Panc1 (cell line): ENCODE measurements at regions not wholly inside any gene's neighbourhood (a gene's known extent, or its start where the extent isn't known, plus 50 kb on each side); places are given as distances from the start of the nearest gene placed in this dataset.

Source experiments
- ATAC-seq: fragments of 200-7000 bp; cut with Tn5 transposase; 2 replicates; pipeline ENCODE4 v1.9.1; 2020; ENCODE audit warnings: mild to moderate bottlenecking, moderate library complexity
- BruUV-seq: library from RNA; stranded (reverse); fragments of 400-500 nt; replicated peaks from 2 replicates; lab custom pipeline; 2021; lab: Mats Ljungman, UMichigan
- CTCF ChIA-PET: fragments of 300-600 bp; sonication (Branson Sonifier 250); formaldehyde crosslinking; loops from one replicate; lab custom pipeline; 2022; ENCODE audit warnings: antibody characterized with exemption; lab: Charles Lee
- POLR2A ChIA-PET: fragments of 300-600 bp; sonication (Branson Sonifier 250); formaldehyde crosslinking; loops from one replicate; lab custom pipeline; 2022; ENCODE audit warnings: antibody characterized with exemption; lab: Charles Lee
- DNase-seq: peaks from one replicate; pipeline ENCODE4 v3.0.0-alpha.2; 2010; ENCODE audit warnings: low read depth, low spot score
- H3K27ac ChIP-seq: 2 replicates; pipeline ENCODE4 v1.5.1; 2011; ENCODE audit warnings: mild to moderate bottlenecking, low read length, inconsistent platforms
- H3K27me3 ChIP-seq: fragments of 200-500 bp; sonication (Bioruptor generic); 2 replicates; pipeline ENCODE4 v1.6.0; 2014; ENCODE audit warnings: low read length, inconsistent platforms; ENCODE audit not compliant: control insufficient read depth, insufficient read depth
- H3K36me3 ChIP-seq: fragments of 200-500 bp; sonication (Bioruptor generic); 2 replicates; pipeline ENCODE4 v1.5.1; 2014; ENCODE audit warnings: inconsistent platforms, mild to moderate bottlenecking, low read length, moderate library complexity; ENCODE audit not compliant: control insufficient read depth, insufficient read depth
- H3K4me1 ChIP-seq: 2 replicates; pipeline ENCODE4 v1.5.1; 2011; ENCODE audit warnings: inconsistent platforms, mild to moderate bottlenecking, low read length, moderate library complexity; ENCODE audit not compliant: control insufficient read depth, insufficient read depth
- H3K4me3 ChIP-seq, 2 experiments: 2 replicates each; pipeline ENCODE4 v1.5.1; 2011 to 2012; ENCODE audit warnings: low read depth in 2 of 2, low read length in 2 of 2, mild to moderate bottlenecking in 2 of 2, inconsistent platforms in 1 of 2, moderate library complexity in 1 of 2
- H3K9me3 ChIP-seq: fragments of 200-500 bp; sonication (Bioruptor generic); 2 replicates; pipeline ENCODE4 v1.5.1; 2014; ENCODE audit warnings: low read depth, mild to moderate bottlenecking, inconsistent platforms, low read length, moderate library complexity; ENCODE audit not compliant: control insufficient read depth, insufficient read depth
- CTCF ChIP-seq: fragments of 450-650 bp; IDR thresholded peaks from 2 replicates; pipeline ENCODE4 v1.5.1; 2017; ENCODE audit warnings: mild to moderate bottlenecking
- POLR2AphosphoS5 ChIP-seq: IDR thresholded peaks from 2 replicates; pipeline ENCODE4 v1.6.1; 2012; ENCODE audit warnings: mild to moderate bottlenecking, low read depth, low read length, moderate library complexity
- REST ChIP-seq, 2 experiments: IDR thresholded peaks; 2 replicates each; pipeline ENCODE4 v1.6.1; 2011 to 2012; ENCODE audit warnings: low read depth in 2 of 2, control low read depth in 1 of 2, low read length in 1 of 2, mild to moderate bottlenecking in 1 of 2, moderate library complexity in 1 of 2; ENCODE audit not compliant: insufficient read depth in 1 of 2
- SIN3A ChIP-seq: IDR thresholded peaks from 2 replicates; pipeline ENCODE4 v1.6.1; 2012; ENCODE audit warnings: low read depth, mild to moderate bottlenecking, low read length, moderate library complexity, borderline replicate concordance; ENCODE audit not compliant: insufficient read depth
- TCF7L2 ChIP-seq: IDR thresholded peaks from 2 replicates; pipeline ENCODE4 v1.6.1; 2011; ENCODE audit warnings: mild to moderate bottlenecking, low read depth, low read length, inconsistent platforms
- in situ Hi-C: cut with HindIII; loops from 2 replicates; pipeline ENCODE4 v1.10.0; 2016; ENCODE audit warnings: low sequenced_read_pairs, low pct_unique_long_range_greater_than_20kb
- intact Hi-C: fragments of 100-400 bp; cut with micrococcal nuclease; formaldehyde crosslinking; loops from one replicate; pipeline ENCODE4 v1.10.0; 2022; ENCODE audit not compliant: unreplicated experiment

GRCh38 chr13:59086147-59086546 is 1077.6 kb downstream of the DIAPH3 start:
- no peaks in the 10 kb centered on the region for H3K36me3 ChIP-seq
- in situ Hi-C loops: no loop called here
- TF ChIP-seq POLR2AphosphoS5 (no peak), REST (IDR thresholded peaks at IDR 0.05; ENCODE audit: insufficient read depth in 1 of 2, low read depth in 2 of 2, low read length in 1 of 2) (no peak), TCF7L2 (no peak), SIN3A (no peak), CTCF (no peak)
- no peaks in the 10 kb centered on the region for H3K27me3 ChIP-seq
- H3K27ac ChIP-seq: no peak overlapping the region
- ATAC-seq (no peak), DNase-seq (no peak)
- intact Hi-C loops: no loop called here
- H3K4me1 ChIP-seq: no peaks in the 10 kb centered on the region
- CTCF ChIA-PET: no interaction called here
- H3K4me3 ChIP-seq: no peak overlapping the region
- POLR2A ChIA-PET: interaction anchor here (0.6 kb wide), 1 partner anchor 126 kb away, joined by 3 read pairs; no protein-coding TSS in a partner anchor
- BruUV-seq: no TSS peak
- no peaks in the 10 kb centered on the region for H3K9me3 ChIP-seq

GRCh38 chr13:59088716-59089115 is 1075.0 kb downstream of the DIAPH3 start:
- no peak for DNase-seq
- TF ChIP-seq TCF7L2 (no peak), POLR2AphosphoS5 (no peak), REST (IDR thresholded peaks at IDR 0.05; ENCODE audit: insufficient read depth in 1 of 2, low read depth in 2 of 2, low read length in 1 of 2) (no peak), SIN3A (no peak), CTCF (no peak)

More at GRCh38 chr13:59088716-59089115, 1075.0 kb downstream of the DIAPH3 start:
- H3K27me3 ChIP-seq: no peaks in the 10 kb centered on the region
- intact Hi-C loops: no loop called here
- H3K4me1 ChIP-seq: no peaks in the 10 kb centered on the region
- H3K4me3 ChIP-seq: no peak overlapping the region
- ChIA-PET CTCF (no interaction called here), POLR2A (no interaction called here)
- in situ Hi-C loops: no loop called here
- H3K9me3 ChIP-seq: no peaks in the 10 kb centered on the region
- no peak overlapping the region for H3K27ac ChIP-seq
- no TSS peak for BruUV-seq
- no peak for ATAC-seq
- no peaks in the 10 kb centered on the region for H3K36me3 ChIP-seq
